NOMO-1 (cell line): ENCODE measurements at regions not wholly inside any gene's neighbourhood (a gene's known extent, or its start where the extent isn't known, plus 50 kb on each side); places are given as distances from the start of the nearest gene placed in this dataset.

Experiments used
- DNase-seq, 2 experiments: peaks; one replicate each; lab custom pipeline; 2025; ENCODE audit not compliant: unreplicated experiment in 2 of 2; lab: John Stamatoyannopoulos, UW

- no peak for DNase-seq
Measured at GRCh38 chr10:118940386-118940785, 89.1 kb upstream of the NANOS1 start.

GRCh38 chr10:118943253-118943652, 86.3 kb upstream of the NANOS1 start:
- DNase-seq: no peak

GRCh38 chr10:118944959-118945633, 84.4 kb upstream of the NANOS1 start:
- no peak for DNase-seq

- DNase-seq: no peak
Measured at GRCh38 chr10:118948786-118949185, 80.7 kb upstream of the NANOS1 start.

GRCh38 chr10:118950190-118950680, 79.3 kb upstream of the NANOS1 start:
- no peak for DNase-seq

GRCh38 chr10:118950997-118951637, 78.4 kb upstream of the NANOS1 start:
- no peak for DNase-seq

- no peak for DNase-seq
Measured at GRCh38 chr10:118952493-118953295, 76.8 kb upstream of the NANOS1 start.

GRCh38 chr10:118953598-118954393, 75.7 kb upstream of the NANOS1 start:
- no peak for DNase-seq

GRCh38 chr10:118955531-118955930, 74.0 kb upstream of the NANOS1 start:
- no peak for DNase-seq

GRCh38 chr10:118955951-118956801, 73.3 kb upstream of the NANOS1 start:
- no peak for DNase-seq

GRCh38 chr10:118956802-118957442, 72.6 kb upstream of the NANOS1 start:
- no peak for DNase-seq

- no peak for DNase-seq
Measured at GRCh38 chr10:118957443-118957825, 72.1 kb upstream of the NANOS1 start.

GRCh38 chr10:118957966-118958365, 71.5 kb upstream of the NANOS1 start:
- DNase-seq: no peak

GRCh38 chr10:118958559-118958958, 71.0 kb upstream of the NANOS1 start:
- no peak for DNase-seq

- peak; percentile 11 to 47 for DNase-seq
Measured at GRCh38 chr10:118958984-118959925, 70.3 kb upstream of the NANOS1 start.

- DNase-seq: no peak
Measured at GRCh38 chr10:118960157-118961090, 69.1 kb upstream of the NANOS1 start.

GRCh38 chr10:118961436-118961835, 68.1 kb upstream of the NANOS1 start:
- DNase-seq: no peak
